IPS DF 19.7 (cell line): ENCODE measurements at regions not wholly inside any gene's neighbourhood (a gene's known extent, or its start where the extent isn't known, plus 50 kb on each side); places are given as distances from the start of the nearest gene placed in this dataset.

ENCODE experiments used
- DNase-seq: peaks from one replicate; pipeline ENCODE4 v3.0.0-alpha.2; 2013; ENCODE audit warnings: low read depth, low spot score

GRCh38 chr12:53803194-53803593 lies 51.4 kb upstream of the CISTR start:
- no peak for DNase-seq

- DNase-seq: no peak
Measured at GRCh38 chr12:53803703-53804102, 51.9 kb upstream of the CISTR start.

GRCh38 chr12:53804429-53804828 lies 52.6 kb upstream of the CISTR start:
- no peak for DNase-seq

GRCh38 chr12:53805067-53805466 lies 53.3 kb upstream of the CISTR start:
- no peak for DNase-seq

- DNase-seq: no peak
Measured at GRCh38 chr12:53805791-53806190, 54.0 kb upstream of the CISTR start.

GRCh38 chr12:53806721-53807120 lies 54.9 kb upstream of the CISTR start:
- no peak for DNase-seq

- no peak for DNase-seq
Measured at GRCh38 chr12:53807322-53807860, 55.6 kb upstream of the CISTR start.

GRCh38 chr12:53808023-53808705 lies 56.4 kb upstream of the CISTR start:
- no peak for DNase-seq

- no peak for DNase-seq
Measured at GRCh38 chr12:53809005-53809404, 57.2 kb upstream of the CISTR start.

- DNase-seq: no peak
Measured at GRCh38 chr12:53810950-53811349, 59.2 kb upstream of the CISTR start.

GRCh38 chr12:53811606-53812005 lies 59.8 kb upstream of the CISTR start:
- DNase-seq: no peak

GRCh38 chr12:53816360-53817020 lies 64.7 kb upstream of the CISTR start:
- no peak for DNase-seq

- DNase-seq: no peak
Measured at GRCh38 chr12:53817021-53817389, 65.2 kb upstream of the CISTR start.

GRCh38 chr12:53820514-53821306 lies 68.9 kb upstream of the CISTR start:
- no peak for DNase-seq

- DNase-seq: no peak
Measured at GRCh38 chr12:53824001-53824712, 72.4 kb upstream of the CISTR start.

- DNase-seq: no peak
Measured at GRCh38 chr12:53825246-53826081, 73.7 kb upstream of the CISTR start.

- DNase-seq: no peak
Measured at GRCh38 chr12:53827306-53827705, 75.5 kb upstream of the CISTR start.

- no peak for DNase-seq
Measured at GRCh38 chr12:53828598-53828997, 76.8 kb upstream of the CISTR start.

- DNase-seq: no peak
Measured at GRCh38 chr12:53829130-53829819, 77.5 kb upstream of the CISTR start.

GRCh38 chr12:53830631-53831030 lies 78.9 kb upstream of the CISTR start:
- no peak for DNase-seq
